ENCODE measurements at regions not wholly inside any gene's neighbourhood (a gene's known extent, or its start where the extent isn't known, plus 50 kb on each side); places are given as distances from the start of the nearest gene placed in this dataset.

DNA sequence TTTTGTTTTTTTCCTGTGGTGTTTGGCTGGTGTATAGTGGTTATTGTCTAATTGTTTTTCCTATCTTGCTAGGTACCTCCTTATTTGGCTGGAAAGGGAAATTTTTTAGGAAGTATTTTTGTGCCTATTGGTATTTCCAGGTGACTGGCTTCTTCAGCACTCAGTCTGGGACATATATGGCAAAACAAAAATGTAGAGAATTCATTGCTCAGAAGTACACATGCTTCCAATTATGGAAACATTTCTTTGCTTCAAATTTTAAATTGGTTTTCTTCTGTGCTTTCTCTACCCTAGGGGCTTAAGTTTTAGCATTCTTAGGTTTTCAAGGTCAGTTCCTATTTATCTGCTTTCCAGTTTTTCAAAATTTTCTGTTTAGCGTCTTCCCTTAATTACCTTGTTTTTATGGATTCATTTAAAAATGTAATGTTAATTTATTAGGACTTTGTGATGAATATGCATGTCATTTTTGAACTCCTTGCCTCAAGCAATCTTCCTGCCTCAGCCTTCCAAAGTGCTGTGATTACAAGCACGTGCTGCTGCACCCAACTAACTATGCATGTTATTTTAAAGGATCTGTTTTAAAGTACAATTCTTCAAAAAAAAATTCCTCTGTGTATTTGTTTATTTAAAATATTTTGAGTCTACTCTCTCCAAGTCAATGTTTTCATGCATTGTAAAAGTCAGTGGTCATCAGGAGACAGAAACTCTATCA lies 231.9 kb upstream of the DPPA4 start:
- DNase-seq (ENCODE audit: low read depth) = no peak
- no peak overlapping the region for H3K4me3 ChIP-seq (ENCODE audit: control insufficient read depth, low read depth, low read length)
- TF ChIP-seq, protein P1, sequence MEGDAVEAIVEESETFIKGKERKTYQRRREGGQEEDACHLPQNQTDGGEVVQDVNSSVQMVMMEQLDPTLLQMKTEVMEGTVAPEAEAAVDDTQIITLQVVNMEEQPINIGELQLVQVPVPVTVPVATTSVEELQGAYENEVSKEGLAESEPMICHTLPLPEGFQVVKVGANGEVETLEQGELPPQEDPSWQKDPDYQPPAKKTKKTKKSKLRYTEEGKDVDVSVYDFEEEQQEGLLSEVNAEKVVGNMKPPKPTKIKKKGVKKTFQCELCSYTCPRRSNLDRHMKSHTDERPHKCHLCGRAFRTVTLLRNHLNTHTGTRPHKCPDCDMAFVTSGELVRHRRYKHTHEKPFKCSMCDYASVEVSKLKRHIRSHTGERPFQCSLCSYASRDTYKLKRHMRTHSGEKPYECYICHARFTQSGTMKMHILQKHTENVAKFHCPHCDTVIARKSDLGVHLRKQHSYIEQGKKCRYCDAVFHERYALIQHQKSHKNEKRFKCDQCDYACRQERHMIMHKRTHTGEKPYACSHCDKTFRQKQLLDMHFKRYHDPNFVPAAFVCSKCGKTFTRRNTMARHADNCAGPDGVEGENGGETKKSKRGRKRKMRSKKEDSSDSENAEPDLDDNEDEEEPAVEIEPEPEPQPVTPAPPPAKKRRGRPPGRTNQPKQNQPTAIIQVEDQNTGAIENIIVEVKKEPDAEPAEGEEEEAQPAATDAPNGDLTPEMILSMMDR (conservative IDR thresholded peaks at IDR 0.05; ENCODE audit: control insufficient read depth, insufficient read depth, low read depth, low read length) = no peak

DNA sequence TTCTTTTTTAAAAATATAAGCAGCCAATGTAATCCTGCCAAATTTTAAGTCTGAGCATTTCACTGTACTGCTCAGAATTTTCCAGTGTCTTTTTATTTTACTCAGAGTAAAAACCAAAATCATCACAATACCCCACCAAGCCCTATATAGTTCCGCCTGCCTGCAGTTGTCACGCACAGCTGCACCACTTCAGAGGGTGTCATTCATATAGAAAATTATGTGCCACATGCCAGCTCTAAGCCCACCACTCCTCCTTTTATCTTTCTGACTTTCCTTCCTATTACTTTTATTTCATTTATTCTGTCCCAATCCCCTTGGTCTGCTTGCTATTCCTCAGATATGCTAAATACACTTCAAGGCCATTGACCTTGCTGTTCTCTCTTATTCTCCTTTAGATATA lies 233.1 kb upstream of the DPPA4 start:
- TF ChIP-seq, protein P1 (conservative IDR thresholded peaks at IDR 0.05; ENCODE audit: control insufficient read depth, insufficient read depth, low read depth, low read length) = no peak

DNA sequence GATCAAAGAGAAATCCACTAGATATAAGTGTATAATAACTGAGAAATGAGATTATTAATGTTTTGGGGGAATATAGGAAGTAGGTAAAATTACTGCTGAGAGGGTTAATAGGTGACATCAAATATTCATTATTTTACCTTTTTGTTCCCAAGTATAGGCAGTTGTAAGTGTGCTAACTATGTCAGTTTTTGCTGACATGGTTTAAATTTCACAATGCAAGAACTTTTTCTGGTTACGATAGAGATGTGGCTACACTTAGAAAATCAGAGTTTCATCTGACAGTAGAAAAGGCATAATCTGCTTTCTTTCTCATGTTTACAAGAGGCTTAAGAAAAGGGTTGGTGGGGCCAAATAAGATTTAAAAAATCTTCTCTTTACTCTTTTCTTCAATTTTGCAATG lies 235.0 kb upstream of the DPPA4 start:
- no peak overlapping the region for H3K4me3 ChIP-seq (ENCODE audit: control insufficient read depth, low read depth, low read length)
- DNase-seq (ENCODE audit: low read depth) = no peak
- TF ChIP-seq, protein P1 (conservative IDR thresholded peaks at IDR 0.05; ENCODE audit: control insufficient read depth, insufficient read depth, low read depth, low read length) = no peak

More for the DNA sequence above, 233.1 kb upstream of the DPPA4 start:
- no peak for DNase-seq (ENCODE audit: low read depth)
- no peak overlapping the region for H3K4me3 ChIP-seq (ENCODE audit: control insufficient read depth, low read depth, low read length)

DNA sequence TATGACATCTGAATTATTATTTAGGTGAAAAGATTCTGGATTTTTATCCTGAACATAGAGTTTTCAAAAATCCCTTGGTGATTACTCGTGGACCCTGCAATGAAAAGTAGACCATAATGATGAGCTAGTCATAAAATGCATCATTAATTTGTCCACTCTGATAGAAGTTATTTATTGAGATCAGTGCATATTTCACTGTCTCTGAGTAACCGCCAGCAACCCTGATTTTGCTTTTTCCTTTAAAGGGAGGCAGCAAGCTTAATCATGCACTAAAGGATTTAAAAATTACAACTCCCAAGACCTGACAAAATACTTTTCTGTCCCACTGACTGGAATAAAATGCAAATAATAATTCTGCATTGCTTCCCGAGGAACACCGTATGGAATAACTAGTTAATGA lies 259.6 kb upstream of the DPPA4 start:
- TF ChIP-seq, protein P1 (conservative IDR thresholded peaks at IDR 0.05; ENCODE audit: control insufficient read depth, insufficient read depth, low read depth, low read length) = no peak
- DNase-seq (ENCODE audit: low read depth) = no peak
- no peak overlapping the region for H3K4me3 ChIP-seq (ENCODE audit: control insufficient read depth, low read depth, low read length)

DNA sequence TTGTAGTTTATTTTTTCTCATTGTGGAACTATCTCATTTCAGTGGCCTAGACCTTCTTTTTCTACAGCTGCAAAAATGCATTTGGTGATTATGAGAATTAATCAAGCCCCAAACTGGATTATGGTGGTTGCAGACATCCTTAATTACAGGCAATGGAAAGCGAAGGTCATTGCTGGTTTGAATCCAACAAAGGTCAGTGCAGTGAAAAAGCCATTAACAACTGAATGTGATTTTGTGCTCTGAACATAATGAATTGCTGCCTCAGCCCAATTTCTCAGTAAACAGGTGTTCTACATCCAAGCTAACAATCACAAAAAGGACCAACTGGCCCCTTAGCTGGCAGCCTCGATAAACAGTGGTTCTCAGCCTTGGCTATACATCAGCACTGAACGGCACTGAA lies 260.1 kb upstream of the DPPA4 start:
- DNase-seq (ENCODE audit: low read depth) = no peak

DNA sequence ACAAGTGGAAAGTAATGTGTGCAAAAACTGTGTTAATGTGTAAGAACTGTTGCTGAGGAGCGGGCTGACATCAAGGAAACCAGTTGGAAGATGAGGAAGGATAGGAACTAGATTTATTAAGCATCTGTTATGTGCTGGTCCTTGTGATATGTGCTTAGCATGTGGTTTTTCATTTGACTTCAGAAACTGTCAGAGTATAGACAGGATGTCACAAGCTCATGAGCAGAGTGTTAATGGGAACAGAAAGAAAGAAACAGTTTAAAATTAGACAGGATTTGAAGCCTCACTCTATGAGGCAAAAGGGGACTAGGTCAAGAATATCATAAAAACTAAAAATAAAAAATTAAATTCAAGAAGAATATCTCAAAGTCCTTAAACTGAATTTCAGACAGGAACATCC lies 270.6 kb upstream of the DPPA4 start:
- DNase-seq (ENCODE audit: low read depth) = no peak
- TF ChIP-seq, protein P1 (conservative IDR thresholded peaks at IDR 0.05; ENCODE audit: control insufficient read depth, insufficient read depth, low read depth, low read length) = no peak
- no peak overlapping the region for H3K4me3 ChIP-seq (ENCODE audit: control insufficient read depth, low read depth, low read length)

More for the DNA sequence above, 260.1 kb upstream of the DPPA4 start:
- H3K4me3 ChIP-seq (ENCODE audit: control insufficient read depth, low read depth, low read length) = no peak overlapping the region
- TF ChIP-seq, protein P1 (conservative IDR thresholded peaks at IDR 0.05; ENCODE audit: control insufficient read depth, insufficient read depth, low read depth, low read length) = no peak
